ENCODE measurements at regions not wholly inside any gene's neighbourhood (a gene's known extent, or its start where the extent isn't known, plus 50 kb on each side); places are given as distances from the start of the nearest gene placed in this dataset.

DNA sequence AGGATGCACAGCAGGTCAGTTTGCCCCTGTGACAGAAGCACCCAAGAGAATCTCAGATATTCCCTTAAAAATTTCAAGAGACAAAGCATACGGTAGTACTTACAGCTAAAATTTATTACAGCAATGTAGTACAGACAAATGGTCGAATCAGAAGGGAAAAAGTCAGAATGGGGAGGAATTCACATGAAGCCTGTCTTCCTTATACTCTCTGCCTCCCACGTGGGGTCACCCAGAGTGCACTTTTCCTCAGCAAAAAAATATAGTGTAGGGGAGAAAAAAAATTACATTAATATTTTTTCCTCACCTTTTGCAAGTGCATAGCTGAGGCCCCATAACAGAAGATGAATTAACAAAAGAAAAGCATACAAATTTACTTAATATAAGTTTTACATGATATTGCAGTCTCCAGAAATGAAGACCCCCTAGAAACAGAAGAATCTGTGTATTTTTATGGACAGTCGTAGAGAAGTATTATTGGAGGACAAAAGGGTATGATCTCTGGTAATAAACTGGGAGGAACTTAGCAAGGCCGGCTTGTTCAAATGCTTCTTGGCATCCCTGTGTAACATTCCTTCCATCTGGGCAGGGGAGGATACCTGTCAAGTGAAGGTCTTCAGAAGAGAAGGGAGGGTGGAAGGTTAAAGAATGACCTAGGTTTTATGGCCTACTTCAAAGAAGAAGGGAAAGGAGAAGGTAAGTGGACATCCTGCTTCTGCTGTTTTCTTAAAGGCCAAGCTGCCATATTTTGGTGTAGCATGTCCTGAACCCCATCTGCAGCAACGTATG lies 270.6 kb upstream of the MAGI2 start:
- TF ChIP-seq CTCF (IDR thresholded peaks at IDR 0.05) (no peak), POLR2A (IDR thresholded peaks at IDR 0.05) (no peak)

Data from right lobe of liver (tissue), 4 donors.